Keratinocyte (primary cell): ENCODE measurements at regions not wholly inside any gene's neighbourhood (a gene's known extent, or its start where the extent isn't known, plus 50 kb on each side); places are given as distances from the start of the nearest gene placed in this dataset.
"Not testable (repeated sequence)": the region's sequence is repeated elsewhere in the genome, so short reads cannot be mapped to it uniquely, and the experiment has no call there.

Experiments
- DNase-seq: peaks from one replicate; pipeline ENCODE4 v3.0.0-alpha.2; 2011; ENCODE audit warnings: low read depth, missing footprints, low spot score
- FAIRE-seq: peaks from 2 replicates; lab custom pipeline; 2011; peaks lifted over from hg19 to GRCh38; lab: Jason Lieb, UNC
- H2AFZ ChIP-seq: 2 replicates; pipeline ENCODE4 v1.6.0; 2012; ENCODE audit warnings: low read length, control low read depth, inconsistent platforms; ENCODE audit not compliant: control insufficient read depth
- H3K27ac ChIP-seq: 2 replicates; pipeline ENCODE4 v1.5.1; 2011; ENCODE audit warnings: low read length; ENCODE audit not compliant: control insufficient read depth, insufficient read depth
- H3K27me3 ChIP-seq: 3 replicates; pipeline ENCODE4 v1.6.0; 2011; ENCODE audit warnings: low read length; ENCODE audit not compliant: control insufficient read depth, insufficient read depth; ENCODE audit errors: extremely low read depth
- H3K36me3 ChIP-seq, 2 experiments: 2 replicates in 1 of 2; 3 replicates in 1 of 2; pipeline ENCODE4 v1.5.1; 2011; ENCODE audit warnings: low read length in 2 of 2, mild to moderate bottlenecking in 1 of 2; ENCODE audit not compliant: control insufficient read depth in 2 of 2, insufficient read depth in 2 of 2; ENCODE audit errors: extremely low read depth in 1 of 2
- H3K4me1 ChIP-seq: 3 replicates; pipeline ENCODE4 v1.5.1; 2011; ENCODE audit warnings: low read length; ENCODE audit not compliant: control insufficient read depth, insufficient read depth; ENCODE audit errors: extremely low read depth
- H3K4me2 ChIP-seq: 3 replicates; pipeline ENCODE4 v1.6.0; 2011; ENCODE audit warnings: low read depth, low read length; ENCODE audit not compliant: control insufficient read depth, insufficient read depth; ENCODE audit errors: extremely low read depth
- H3K4me3 ChIP-seq, 3 experiments: fragments of 200-600 bp in 1 of 3; sonication (generic) in 1 of 3; 2 replicates in 2 of 3; 3 replicates in 1 of 3; pipeline ENCODE4 v1.5.1; 2011 to 2016; ENCODE audit warnings: low read length in 3 of 3, mild to moderate bottlenecking in 3 of 3, control low read depth in 2 of 3, inconsistent platforms in 1 of 3, low read depth in 1 of 3, mixed read lengths in 1 of 3, mixed run types in 1 of 3, moderate library complexity in 1 of 3; ENCODE audit not compliant: control insufficient read depth in 2 of 3, insufficient read depth in 2 of 3; ENCODE audit errors: extremely low read depth in 1 of 3
- H3K79me2 ChIP-seq: 2 replicates; pipeline ENCODE4 v1.6.0; 2012; ENCODE audit warnings: low read length; ENCODE audit not compliant: control insufficient read depth, insufficient read depth
- H3K9ac ChIP-seq: 3 replicates; pipeline ENCODE4 v1.6.0; 2011; ENCODE audit warnings: low read length; ENCODE audit not compliant: control insufficient read depth, insufficient read depth; ENCODE audit errors: extremely low read depth
- H3K9me1 ChIP-seq: 3 replicates; pipeline ENCODE4 v1.6.0; 2011; ENCODE audit warnings: low read length; ENCODE audit not compliant: control insufficient read depth, insufficient read depth; ENCODE audit errors: extremely low read depth
- H3K9me3 ChIP-seq: 2 replicates; pipeline ENCODE4 v1.5.1; 2012; ENCODE audit warnings: low read depth, low read length; ENCODE audit not compliant: control insufficient read depth
- H4K20me1 ChIP-seq: 3 replicates; pipeline ENCODE4 v1.6.0; 2011; ENCODE audit warnings: low read length; ENCODE audit not compliant: control insufficient read depth, insufficient read depth; ENCODE audit errors: extremely low read depth
- EZH2 ChIP-seq: IDR thresholded peaks from one replicate; pipeline ENCODE4 v1.6.1; 2012; ENCODE audit warnings: inconsistent platforms, mild to moderate bottlenecking, low read length, moderate library complexity
- dilution Hi-C: fragments of 300-500 bp; cut with MboI; formaldehyde crosslinking; loops from one replicate; pipeline ENCODE4 v1.7.0; 2020; ENCODE audit warnings: low sequenced_read_pairs; ENCODE audit not compliant: extremely low pct_ligation_motif_present
- TF ChIP-seq, protein P1 (sequence below), 3 experiments: IDR thresholded peaks in 1 of 3; conservative IDR thresholded peaks in 1 of 3; optimal IDR thresholded peaks in 1 of 3; 2 replicates in 2 of 3; 3 replicates in 1 of 3; pipeline versions ENCODE3 to v1.5.1; 2011; ENCODE audit warnings: low read length in 3 of 3, mild to moderate bottlenecking in 3 of 3, moderate library complexity in 2 of 3, control low read depth in 1 of 3, inconsistent platforms in 1 of 3; ENCODE audit not compliant: insufficient read depth in 2 of 3; ENCODE audit errors: extremely low read depth in 1 of 3

DNA sequence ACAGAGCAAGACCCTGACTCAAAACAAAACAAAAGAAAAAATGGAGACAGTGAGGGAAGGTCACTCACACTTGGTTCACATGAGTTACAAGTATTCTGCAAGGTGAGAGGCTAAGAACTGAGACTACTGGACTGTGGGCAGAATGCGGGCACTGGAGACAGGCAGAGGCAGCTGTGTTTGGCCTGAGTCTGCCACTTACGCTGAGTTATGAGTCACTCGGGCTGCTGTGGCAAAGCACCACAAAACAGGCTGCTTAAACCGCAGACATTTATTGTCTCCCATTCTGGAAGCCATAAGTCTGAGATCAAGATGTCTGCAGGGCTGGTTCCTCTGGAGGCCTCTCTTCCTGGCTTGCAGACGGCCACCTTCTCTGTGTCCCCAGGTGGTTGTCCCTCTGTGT is 122.8 kb downstream of the SHANK2 start:
- Histone ChIP-seq H3K79me2 (no peaks in the 10 kb centered on the region), H3K36me3 (no peaks in the 10 kb centered on the region), H3K27me3 (no peaks in the 10 kb centered on the region), H2AFZ (no peak overlapping the region), H3K4me1 (no peaks in the 10 kb centered on the region), H3K9me1 (no peaks in the 10 kb centered on the region), H3K9ac (no peak overlapping the region), H3K9me3 (no peaks in the 10 kb centered on the region), H3K4me3 (no peak overlapping the region), H4K20me1 (no peaks in the 10 kb centered on the region), H3K27ac (no peak overlapping the region), H3K4me2 (no peak overlapping the region)
- FAIRE-seq (no peak), DNase-seq (no peak)
- TF ChIP-seq, protein P1, sequence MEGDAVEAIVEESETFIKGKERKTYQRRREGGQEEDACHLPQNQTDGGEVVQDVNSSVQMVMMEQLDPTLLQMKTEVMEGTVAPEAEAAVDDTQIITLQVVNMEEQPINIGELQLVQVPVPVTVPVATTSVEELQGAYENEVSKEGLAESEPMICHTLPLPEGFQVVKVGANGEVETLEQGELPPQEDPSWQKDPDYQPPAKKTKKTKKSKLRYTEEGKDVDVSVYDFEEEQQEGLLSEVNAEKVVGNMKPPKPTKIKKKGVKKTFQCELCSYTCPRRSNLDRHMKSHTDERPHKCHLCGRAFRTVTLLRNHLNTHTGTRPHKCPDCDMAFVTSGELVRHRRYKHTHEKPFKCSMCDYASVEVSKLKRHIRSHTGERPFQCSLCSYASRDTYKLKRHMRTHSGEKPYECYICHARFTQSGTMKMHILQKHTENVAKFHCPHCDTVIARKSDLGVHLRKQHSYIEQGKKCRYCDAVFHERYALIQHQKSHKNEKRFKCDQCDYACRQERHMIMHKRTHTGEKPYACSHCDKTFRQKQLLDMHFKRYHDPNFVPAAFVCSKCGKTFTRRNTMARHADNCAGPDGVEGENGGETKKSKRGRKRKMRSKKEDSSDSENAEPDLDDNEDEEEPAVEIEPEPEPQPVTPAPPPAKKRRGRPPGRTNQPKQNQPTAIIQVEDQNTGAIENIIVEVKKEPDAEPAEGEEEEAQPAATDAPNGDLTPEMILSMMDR (optimal IDR thresholded peaks at IDR 0.05 in 1 of 3, IDR thresholded peaks at IDR 0.05 in 1 of 3, conservative IDR thresholded peaks at IDR 0.05 in 1 of 3; ENCODE audit: extremely low read depth in 1 of 3, insufficient read depth in 2 of 3, low read length in 3 of 3), result no peak
- TF ChIP-seq EZH2, result no peak
- dilution Hi-C loops, result no loop called here

DNA sequence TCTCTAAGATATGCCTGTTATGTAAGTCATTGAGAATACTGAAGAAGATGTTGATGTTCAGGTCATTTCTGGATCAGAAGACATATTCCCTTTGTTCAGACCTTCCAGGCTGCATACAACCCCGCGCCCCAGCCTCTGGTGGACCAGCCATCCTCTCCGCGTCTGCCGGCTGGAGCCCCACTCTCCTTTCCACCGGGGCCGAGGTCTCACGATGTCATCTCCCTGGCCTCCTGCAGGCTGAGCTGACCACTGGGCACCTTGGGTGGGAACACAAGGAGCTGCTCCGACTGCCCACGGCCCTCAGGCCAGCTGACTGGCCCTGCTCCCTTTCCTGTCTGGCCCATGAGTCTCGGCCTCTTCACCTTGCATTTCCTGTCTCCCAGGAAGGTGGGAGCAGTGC is 124.6 kb downstream of the SHANK2 start:
- H3K27me3 ChIP-seq, result no peaks in the 10 kb centered on the region
- no peak overlapping the region for H3K9ac ChIP-seq
- H3K79me2 ChIP-seq, result no peaks in the 10 kb centered on the region
- no peaks in the 10 kb centered on the region for H4K20me1 ChIP-seq
- H3K27ac ChIP-seq, result no peak overlapping the region
- dilution Hi-C loops, result no loop called here
- no peak for TF ChIP-seq EZH2
- TF ChIP-seq, protein P1 (optimal IDR thresholded peaks at IDR 0.05 in 1 of 3, IDR thresholded peaks at IDR 0.05 in 1 of 3, conservative IDR thresholded peaks at IDR 0.05 in 1 of 3; ENCODE audit: extremely low read depth in 1 of 3, insufficient read depth in 2 of 3, low read length in 3 of 3), result no peak
- DNase-seq (no peak), FAIRE-seq (no peak)
- no peaks in the 10 kb centered on the region for H3K4me1 ChIP-seq
- H3K9me3 ChIP-seq, result no peaks in the 10 kb centered on the region
- H3K9me1 ChIP-seq, result no peaks in the 10 kb centered on the region
- H3K36me3 ChIP-seq, result no peaks in the 10 kb centered on the region
- no peak overlapping the region for H3K4me2 ChIP-seq
- H2AFZ ChIP-seq, result no peak overlapping the region
- H3K4me3 ChIP-seq, result no peak overlapping the region

DNA sequence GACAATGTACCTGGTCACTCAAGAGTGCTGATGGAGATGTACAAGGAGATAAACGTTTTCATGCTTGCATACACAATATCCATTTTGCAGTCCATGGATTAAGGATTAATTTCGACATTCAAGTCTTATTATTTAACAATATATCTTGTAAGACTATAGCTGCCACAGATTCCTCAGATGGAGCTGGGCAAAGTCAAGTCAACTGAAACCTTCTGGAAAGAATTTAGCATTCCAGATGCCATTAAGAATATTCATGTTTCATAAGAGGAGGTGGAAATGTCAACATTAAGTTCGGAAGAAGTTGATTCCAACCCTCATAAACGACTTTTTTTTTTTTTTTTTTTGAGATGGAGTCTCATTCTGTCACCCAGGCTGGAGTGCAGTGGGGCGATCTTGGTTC is 126.0 kb downstream of the SHANK2 start:
- not testable (repeated sequence) for FAIRE-seq

More for the DNA sequence above, 126.0 kb downstream of the SHANK2 start:
- H3K36me3 ChIP-seq, H3K4me3 ChIP-seq, H3K9me3 ChIP-seq, H3K79me2 ChIP-seq, dilution Hi-C loops, H4K20me1 ChIP-seq, H3K27me3 ChIP-seq, DNase-seq, H3K9ac ChIP-seq, H3K4me1 ChIP-seq, H3K4me2 ChIP-seq, H3K9me1 ChIP-seq, H2AFZ ChIP-seq, H3K27ac ChIP-seq: not testable (repeated sequence)
